ENCODE measurements at regions not wholly inside any gene's neighbourhood (a gene's known extent, or its start where the extent isn't known, plus 50 kb on each side); places are given as distances from the start of the nearest gene placed in this dataset.

DNA sequence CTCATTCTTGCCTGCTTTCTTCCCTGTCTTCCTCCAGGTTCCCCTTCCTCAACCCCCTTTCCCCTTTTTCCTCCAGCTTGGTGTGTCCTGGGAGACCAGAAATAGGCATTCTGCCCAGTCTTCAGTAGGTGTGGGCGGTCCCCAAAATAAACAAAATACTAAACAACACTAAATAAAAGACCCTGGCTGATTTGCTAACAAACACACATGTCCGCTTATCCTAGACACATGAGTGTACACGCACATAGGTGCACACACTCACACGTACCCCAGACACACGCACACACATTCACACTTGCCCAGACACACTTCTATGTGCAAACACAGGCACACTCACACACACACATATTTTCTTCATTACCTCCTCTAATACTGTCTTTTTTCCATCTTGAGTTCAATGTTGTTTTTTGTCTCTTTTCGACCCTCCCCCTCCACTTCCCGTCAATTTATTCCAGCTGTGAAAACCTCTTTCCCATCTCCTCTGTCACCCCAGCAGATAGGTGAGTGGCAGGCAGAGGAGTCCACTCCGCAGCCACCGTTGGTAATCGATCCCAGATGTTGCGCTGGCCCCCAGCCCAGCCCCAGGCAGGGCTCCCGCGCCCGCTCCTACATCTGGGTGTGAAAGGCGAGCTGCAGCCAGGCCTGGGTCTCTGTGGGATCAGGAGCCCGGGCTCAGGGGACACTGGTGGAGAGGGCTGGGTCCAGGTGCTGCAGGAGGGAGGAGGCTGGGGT is 56.9 kb upstream of the FOXP4 start:
- H3K9me3 Mint-ChIP-seq (ENCODE audit: low read depth, unreplicated experiment), result no peaks in the 10 kb centered on the region
- no TSS peak for BruUV-seq (replicated peaks)
- intact Hi-C loops (cut with micrococcal nuclease; ENCODE audit: unreplicated experiment), result no loop called here
- CTCF ChIA-PET, result no interaction called here
- DNase-seq, result no peak
- H3K36me3 Mint-ChIP-seq (ENCODE audit: insufficient read depth, unreplicated experiment), result no peaks in the 10 kb centered on the region
- H3K4me1 Mint-ChIP-seq (ENCODE audit: low read depth, unreplicated experiment), result peaks cover 10% of the 10 kb centered on the region
- H3K4me3 Mint-ChIP-seq (ENCODE audit: low read depth, unreplicated experiment), result no peak overlapping the region
- H3K27me3 Mint-ChIP-seq (ENCODE audit: unreplicated experiment), result peaks cover 77% of the 10 kb centered on the region
- TF ChIP-seq, protein P1, sequence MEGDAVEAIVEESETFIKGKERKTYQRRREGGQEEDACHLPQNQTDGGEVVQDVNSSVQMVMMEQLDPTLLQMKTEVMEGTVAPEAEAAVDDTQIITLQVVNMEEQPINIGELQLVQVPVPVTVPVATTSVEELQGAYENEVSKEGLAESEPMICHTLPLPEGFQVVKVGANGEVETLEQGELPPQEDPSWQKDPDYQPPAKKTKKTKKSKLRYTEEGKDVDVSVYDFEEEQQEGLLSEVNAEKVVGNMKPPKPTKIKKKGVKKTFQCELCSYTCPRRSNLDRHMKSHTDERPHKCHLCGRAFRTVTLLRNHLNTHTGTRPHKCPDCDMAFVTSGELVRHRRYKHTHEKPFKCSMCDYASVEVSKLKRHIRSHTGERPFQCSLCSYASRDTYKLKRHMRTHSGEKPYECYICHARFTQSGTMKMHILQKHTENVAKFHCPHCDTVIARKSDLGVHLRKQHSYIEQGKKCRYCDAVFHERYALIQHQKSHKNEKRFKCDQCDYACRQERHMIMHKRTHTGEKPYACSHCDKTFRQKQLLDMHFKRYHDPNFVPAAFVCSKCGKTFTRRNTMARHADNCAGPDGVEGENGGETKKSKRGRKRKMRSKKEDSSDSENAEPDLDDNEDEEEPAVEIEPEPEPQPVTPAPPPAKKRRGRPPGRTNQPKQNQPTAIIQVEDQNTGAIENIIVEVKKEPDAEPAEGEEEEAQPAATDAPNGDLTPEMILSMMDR (IDR thresholded peaks at IDR 0.05; ENCODE audit: unreplicated experiment), result no peak
- H3K27ac Mint-ChIP-seq (ENCODE audit: unreplicated experiment), result no peak overlapping the region

DNA sequence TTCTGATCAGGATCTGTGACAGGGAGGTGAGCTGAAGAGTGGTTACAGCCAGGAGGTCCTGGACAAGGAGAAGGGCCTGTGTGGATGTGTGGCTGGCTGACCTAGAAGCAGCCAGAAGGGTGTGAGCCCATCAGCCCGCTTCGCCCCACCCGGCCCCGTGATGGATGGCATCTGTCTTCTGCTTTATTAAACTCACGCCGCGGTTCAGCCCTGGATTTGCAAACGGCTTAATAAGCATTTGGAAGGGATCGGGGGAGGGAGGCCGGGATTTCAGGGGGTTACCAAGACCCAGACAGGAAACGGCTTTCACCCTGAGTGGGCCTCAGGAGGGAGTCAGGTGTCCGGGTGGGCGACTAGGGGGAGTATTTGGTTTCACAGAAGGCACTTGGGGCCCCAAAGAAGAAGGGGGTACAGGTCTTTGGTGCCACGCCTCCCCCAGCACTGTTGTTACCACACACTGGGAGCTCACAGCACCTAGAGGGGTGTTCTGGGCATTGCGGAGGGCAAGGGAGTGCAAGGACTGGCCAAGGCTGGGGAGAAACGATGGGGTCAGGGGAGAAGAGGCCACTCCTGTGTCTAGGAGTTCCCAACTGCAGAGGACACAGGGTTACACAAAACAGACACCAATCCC is 53.8 kb upstream of the FOXP4 start:
- peaks cover 69% of the 10 kb centered on the region for H3K27me3 Mint-ChIP-seq (ENCODE audit: unreplicated experiment)
- no peak overlapping the region for H3K4me3 Mint-ChIP-seq (ENCODE audit: low read depth, unreplicated experiment)
- H3K36me3 Mint-ChIP-seq (ENCODE audit: insufficient read depth, unreplicated experiment), result no peaks in the 10 kb centered on the region
- DNase-seq, result no peak
- CTCF ChIA-PET, result no interaction called here
- H3K4me1 Mint-ChIP-seq (ENCODE audit: low read depth, unreplicated experiment), result peaks cover 10% of the 10 kb centered on the region
- H3K27ac Mint-ChIP-seq (ENCODE audit: unreplicated experiment), result no peak overlapping the region
- no peaks in the 10 kb centered on the region for H3K9me3 Mint-ChIP-seq (ENCODE audit: low read depth, unreplicated experiment)
- intact Hi-C loops (cut with micrococcal nuclease; ENCODE audit: unreplicated experiment), result no loop called here
- no TSS peak for BruUV-seq (replicated peaks)
- TF ChIP-seq, protein P1 (IDR thresholded peaks at IDR 0.05; ENCODE audit: unreplicated experiment), result no peak

DNA sequence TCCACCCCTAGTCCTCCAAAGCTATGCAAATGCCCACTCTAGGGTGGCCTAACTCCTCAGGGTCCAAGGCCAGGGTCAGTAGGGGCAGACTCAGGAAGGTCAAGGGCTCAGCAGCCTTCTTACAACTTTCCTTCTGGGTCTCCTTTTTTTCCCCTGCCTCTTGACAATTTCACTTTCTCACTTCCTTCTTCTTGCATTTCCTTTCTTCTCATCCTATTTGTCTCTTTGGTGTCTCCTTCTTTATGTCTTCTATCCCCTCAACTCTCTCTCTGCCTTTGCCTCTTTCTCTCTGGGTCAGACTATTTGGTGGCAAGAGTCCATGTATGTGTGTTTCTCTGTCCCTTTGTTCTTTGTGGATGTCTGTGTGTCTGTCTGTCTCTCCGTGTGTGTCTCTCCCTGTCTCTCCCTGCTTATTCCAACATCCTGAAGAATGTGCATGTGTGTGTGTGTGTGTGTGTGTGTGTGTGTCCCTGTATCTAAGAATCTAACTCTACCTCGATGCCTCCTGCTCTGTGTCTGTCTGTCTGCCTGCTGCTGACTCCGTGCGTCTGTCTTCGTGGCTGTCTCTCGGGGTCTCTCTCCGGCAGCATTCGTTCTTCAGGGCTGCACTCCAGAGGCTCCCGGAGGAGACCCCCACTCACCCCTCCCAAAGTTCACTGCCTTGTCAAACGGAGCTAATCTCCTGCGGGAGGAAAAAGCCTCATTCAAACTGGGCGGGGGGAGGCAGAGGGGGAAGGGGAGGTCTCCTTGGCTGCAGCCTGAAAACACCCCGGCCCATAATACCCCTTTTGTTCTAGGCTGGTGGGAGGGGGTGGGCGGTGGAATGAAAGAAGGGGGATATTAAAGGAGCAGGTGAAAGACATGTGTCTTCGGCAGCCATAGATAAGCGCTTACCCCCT is 51.7 kb upstream of the FOXP4 start:
- no peaks in the 10 kb centered on the region for H3K9me3 Mint-ChIP-seq (ENCODE audit: low read depth, unreplicated experiment)
- H3K36me3 Mint-ChIP-seq (ENCODE audit: insufficient read depth, unreplicated experiment), result no peaks in the 10 kb centered on the region
- H3K27me3 Mint-ChIP-seq (ENCODE audit: unreplicated experiment), result peaks cover 80% of the 10 kb centered on the region
- H3K4me1 Mint-ChIP-seq (ENCODE audit: low read depth, unreplicated experiment), result no peaks in the 10 kb centered on the region
- H3K27ac Mint-ChIP-seq (ENCODE audit: unreplicated experiment), result no peak overlapping the region
- CTCF ChIA-PET, result no interaction called here
- BruUV-seq (replicated peaks), result no TSS peak
- no peak for DNase-seq
- TF ChIP-seq, protein P1 (IDR thresholded peaks at IDR 0.05; ENCODE audit: unreplicated experiment), result no peak
- H3K4me3 Mint-ChIP-seq (ENCODE audit: low read depth, unreplicated experiment), result no peak overlapping the region
- intact Hi-C loops (cut with micrococcal nuclease; ENCODE audit: unreplicated experiment), result no loop called here

Data from Calu3 (cell line).